GM19240 (cell line): ENCODE measurements at regions not wholly inside any gene's neighbourhood (a gene's known extent, or its start where the extent isn't known, plus 50 kb on each side); places are given as distances from the start of the nearest gene placed in this dataset.
"Not testable (repeated sequence)": the region's sequence is repeated elsewhere in the genome, so short reads cannot be mapped to it uniquely, and the experiment has no call there.

Source experiments
- DNase-seq: peaks from one replicate; pipeline ENCODE4 v3.0.0; 2011; ENCODE audit warnings: low spot score; ENCODE audit not compliant: insufficient read length

GRCh38 chr5:101520417-101520816, 617.3 kb upstream of the ST8SIA4 start:
- DNase-seq: no peak

GRCh38 chr5:101517795-101518194, 614.7 kb upstream of the ST8SIA4 start:
- DNase-seq: no peak

- no peak for DNase-seq
Observed at GRCh38 chr5:101515721-101516120, 612.6 kb upstream of the ST8SIA4 start.

- DNase-seq: no peak
Observed at GRCh38 chr5:101505891-101506570, 602.9 kb upstream of the ST8SIA4 start.

GRCh38 chr5:101482931-101483330, 579.8 kb upstream of the ST8SIA4 start:
- DNase-seq: no peak

- no peak for DNase-seq
Observed at GRCh38 chr5:101473483-101473882, 570.4 kb upstream of the ST8SIA4 start.

GRCh38 chr5:101461455-101461854, 558.4 kb upstream of the ST8SIA4 start:
- DNase-seq: no peak

GRCh38 chr5:101458587-101458986, 555.5 kb upstream of the ST8SIA4 start:
- no peak for DNase-seq

- no peak for DNase-seq
Observed at GRCh38 chr5:101455851-101456250, 552.8 kb upstream of the ST8SIA4 start.

GRCh38 chr5:101455048-101455447, 552.0 kb upstream of the ST8SIA4 start:
- no peak for DNase-seq

- not testable (repeated sequence) for DNase-seq
Observed at GRCh38 chr5:101442281-101442680, 539.2 kb upstream of the ST8SIA4 start.

- no peak for DNase-seq
Observed at GRCh38 chr5:101440173-101440572, 537.1 kb upstream of the ST8SIA4 start.

- no peak for DNase-seq
Observed at GRCh38 chr5:101437351-101437750, 534.3 kb upstream of the ST8SIA4 start.

- DNase-seq: no peak
Observed at GRCh38 chr5:101435768-101436167, 532.7 kb upstream of the ST8SIA4 start.

GRCh38 chr5:101431201-101431600, 528.1 kb upstream of the ST8SIA4 start:
- no peak for DNase-seq

- DNase-seq: no peak
Observed at GRCh38 chr5:101430551-101430950, 527.5 kb upstream of the ST8SIA4 start.

GRCh38 chr5:101429241-101429640, 526.2 kb upstream of the ST8SIA4 start:
- DNase-seq: no peak

GRCh38 chr5:101425339-101425859, 522.3 kb upstream of the ST8SIA4 start:
- DNase-seq: no peak

- no peak for DNase-seq
Observed at GRCh38 chr5:101424530-101425175, 521.6 kb upstream of the ST8SIA4 start.

GRCh38 chr5:101418713-101419118, 515.6 kb upstream of the ST8SIA4 start:
- DNase-seq: no peak

- DNase-seq: no peak
Observed at GRCh38 chr5:101404531-101404930, 501.4 kb upstream of the ST8SIA4 start.

- no peak for DNase-seq
Observed at GRCh38 chr5:101393795-101394450, 490.8 kb upstream of the ST8SIA4 start.
